KMS-11 (cell line): ENCODE measurements at regions not wholly inside any gene's neighbourhood (a gene's known extent, or its start where the extent isn't known, plus 50 kb on each side); places are given as distances from the start of the nearest gene placed in this dataset.

Experiments used
- H2AFZ ChIP-seq: fragments of 200-600 bp; sonication (generic); 2 replicates; pipeline ENCODE4 v1.6.1; 2016; ENCODE audit warnings: antibody characterized with exemption, mixed run types, low read depth
- H3K27ac ChIP-seq: fragments of 200-600 bp; sonication (generic); 2 replicates; pipeline ENCODE4 v1.6.1; 2016; ENCODE audit warnings: mild to moderate bottlenecking, mixed run types
- H3K27me3 ChIP-seq: fragments of 200-600 bp; sonication (generic); 2 replicates; pipeline ENCODE4 v1.6.1; 2017; ENCODE audit warnings: mild to moderate bottlenecking, low read depth, mixed run types, moderate library complexity; ENCODE audit not compliant: insufficient read depth
- H3K36me3 ChIP-seq: fragments of 200-600 bp; sonication (generic); 2 replicates; pipeline ENCODE4 v1.6.1; 2017; ENCODE audit warnings: mild to moderate bottlenecking, mixed run types; ENCODE audit not compliant: insufficient read depth
- H3K4me1 ChIP-seq: fragments of 200-600 bp; sonication (generic); 2 replicates; pipeline ENCODE4 v1.6.1; 2016; ENCODE audit warnings: mild to moderate bottlenecking, low read depth, mixed run types; ENCODE audit not compliant: poor library complexity, severe bottlenecking
- H3K4me2 ChIP-seq: fragments of 200-600 bp; sonication (generic); 2 replicates; pipeline ENCODE4 v1.7.0; 2016; ENCODE audit warnings: mild to moderate bottlenecking, mixed run types
- H3K4me3 ChIP-seq: fragments of 200-600 bp; sonication (generic); IDR thresholded peaks from 2 replicates; pipeline ENCODE4 v1.6.1; 2017; ENCODE audit warnings: low read depth, low read length, mixed read lengths; ENCODE audit not compliant: insufficient read depth
- H3K79me2 ChIP-seq: fragments of 200-600 bp; sonication (generic); 2 replicates; pipeline ENCODE4 v1.6.1; 2016; ENCODE audit warnings: low read depth, mixed run types; ENCODE audit not compliant: insufficient read depth
- H3K9ac ChIP-seq: fragments of 200-600 bp; sonication (generic); 2 replicates; pipeline ENCODE4 v1.6.1; 2016; ENCODE audit warnings: mild to moderate bottlenecking, mixed run types
- H4K20me1 ChIP-seq: fragments of 200-600 bp; sonication (generic); 2 replicates; pipeline ENCODE4 v1.6.1; 2016; ENCODE audit warnings: mild to moderate bottlenecking, mixed run types; ENCODE audit not compliant: insufficient read depth
- CTCF ChIP-seq: fragments of 200-600 bp; sonication (generic); conservative IDR thresholded peaks from 2 replicates; pipeline ENCODE4 v1.6.1; 2017; ENCODE audit warnings: low read depth, mild to moderate bottlenecking, antibody characterized with exemption, low read length, moderate library complexity, mixed read lengths

- no peak overlapping the region for H3K9ac ChIP-seq
- no peak for TF ChIP-seq CTCF
Observed at GRCh38 chr12:127487031-127487430, 779.9 kb upstream of the TMEM132C start.

GRCh38 chr12:127489061-127489460 lies 777.9 kb upstream of the TMEM132C start:
- Histone ChIP-seq H2AFZ (no peak overlapping the region), H3K4me3 (no peak overlapping the region), H3K4me2 (no peak overlapping the region), H4K20me1 (no peaks in the 10 kb centered on the region), H3K79me2 (no peaks in the 10 kb centered on the region), H3K4me1 (no peaks in the 10 kb centered on the region), H3K36me3 (no peaks in the 10 kb centered on the region), H3K9ac (no peak overlapping the region), H3K27me3 (no peaks in the 10 kb centered on the region), H3K27ac (no peak overlapping the region)
- no peak for TF ChIP-seq CTCF

More at GRCh38 chr12:127487031-127487430, 779.9 kb upstream of the TMEM132C start:
- Histone ChIP-seq H4K20me1 (no peaks in the 10 kb centered on the region), H2AFZ (no peak overlapping the region), H3K27ac (no peak overlapping the region), H3K4me2 (no peak overlapping the region), H3K36me3 (no peaks in the 10 kb centered on the region), H3K27me3 (no peaks in the 10 kb centered on the region), H3K4me3 (no peak overlapping the region), H3K4me1 (no peaks in the 10 kb centered on the region), H3K79me2 (no peaks in the 10 kb centered on the region)

GRCh38 chr12:127494961-127495915 lies 771.7 kb upstream of the TMEM132C start:
- Histone ChIP-seq H3K27me3 (no peaks in the 10 kb centered on the region), H3K4me2 (no peak overlapping the region), H3K27ac (no peak overlapping the region), H3K4me1 (no peaks in the 10 kb centered on the region), H2AFZ (no peak overlapping the region), H4K20me1 (no peaks in the 10 kb centered on the region), H3K79me2 (no peaks in the 10 kb centered on the region), H3K4me3 (no peak overlapping the region), H3K36me3 (no peaks in the 10 kb centered on the region), H3K9ac (no peak overlapping the region)
- TF ChIP-seq CTCF: no peak

GRCh38 chr12:127496255-127496654 lies 770.7 kb upstream of the TMEM132C start:
- Histone ChIP-seq H2AFZ (no peak overlapping the region), H3K27ac (no peak overlapping the region), H3K27me3 (no peaks in the 10 kb centered on the region), H3K9ac (no peak overlapping the region), H3K4me2 (no peak overlapping the region), H3K79me2 (no peaks in the 10 kb centered on the region), H3K4me1 (no peaks in the 10 kb centered on the region), H3K36me3 (no peaks in the 10 kb centered on the region), H3K4me3 (no peak overlapping the region), H4K20me1 (no peaks in the 10 kb centered on the region)
- no peak for TF ChIP-seq CTCF
